ENCODE measurements at regions not wholly inside any gene's neighbourhood (a gene's known extent, or its start where the extent isn't known, plus 50 kb on each side); places are given as distances from the start of the nearest gene placed in this dataset.

DNA sequence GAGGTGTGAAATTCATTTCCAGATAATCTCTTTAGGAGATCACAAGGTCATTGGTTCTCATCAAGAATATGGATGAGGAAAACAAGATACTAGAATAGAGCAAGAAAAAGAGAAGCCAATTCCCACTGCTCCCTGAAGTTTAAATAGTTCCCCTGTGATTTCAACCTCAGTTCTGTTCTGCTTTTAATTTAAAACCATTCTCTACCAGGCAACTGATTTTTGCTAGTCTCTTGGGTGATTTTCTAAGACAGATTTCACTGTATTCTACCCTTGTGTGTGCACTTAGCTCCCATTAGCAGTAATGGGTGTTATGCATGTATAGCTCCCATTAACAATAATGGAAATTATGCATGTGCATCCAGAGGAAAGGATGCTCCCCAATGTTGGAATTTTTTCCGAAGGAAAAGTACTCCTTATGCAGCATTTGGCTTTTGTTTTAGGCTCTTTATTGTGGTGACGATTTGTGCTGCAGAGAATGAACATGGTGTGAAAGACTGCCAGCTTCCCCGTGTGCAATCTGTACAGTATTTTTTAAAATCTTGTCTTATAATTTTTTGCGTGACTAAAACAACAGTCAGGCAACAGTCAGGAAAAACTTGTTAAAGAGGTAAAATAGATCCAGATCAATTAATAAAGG lies 144.0 kb upstream of the ZRANB2 start:
- no peaks in the 10 kb centered on the region for H3K27me3 ChIP-seq
- DNase-seq = no peak
- no peaks in the 10 kb centered on the region for H3K9me3 ChIP-seq
- no peak overlapping the region for H3K4me3 ChIP-seq (ENCODE audit: low read depth, low read length)
- TF ChIP-seq, protein P1, sequence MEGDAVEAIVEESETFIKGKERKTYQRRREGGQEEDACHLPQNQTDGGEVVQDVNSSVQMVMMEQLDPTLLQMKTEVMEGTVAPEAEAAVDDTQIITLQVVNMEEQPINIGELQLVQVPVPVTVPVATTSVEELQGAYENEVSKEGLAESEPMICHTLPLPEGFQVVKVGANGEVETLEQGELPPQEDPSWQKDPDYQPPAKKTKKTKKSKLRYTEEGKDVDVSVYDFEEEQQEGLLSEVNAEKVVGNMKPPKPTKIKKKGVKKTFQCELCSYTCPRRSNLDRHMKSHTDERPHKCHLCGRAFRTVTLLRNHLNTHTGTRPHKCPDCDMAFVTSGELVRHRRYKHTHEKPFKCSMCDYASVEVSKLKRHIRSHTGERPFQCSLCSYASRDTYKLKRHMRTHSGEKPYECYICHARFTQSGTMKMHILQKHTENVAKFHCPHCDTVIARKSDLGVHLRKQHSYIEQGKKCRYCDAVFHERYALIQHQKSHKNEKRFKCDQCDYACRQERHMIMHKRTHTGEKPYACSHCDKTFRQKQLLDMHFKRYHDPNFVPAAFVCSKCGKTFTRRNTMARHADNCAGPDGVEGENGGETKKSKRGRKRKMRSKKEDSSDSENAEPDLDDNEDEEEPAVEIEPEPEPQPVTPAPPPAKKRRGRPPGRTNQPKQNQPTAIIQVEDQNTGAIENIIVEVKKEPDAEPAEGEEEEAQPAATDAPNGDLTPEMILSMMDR (IDR thresholded peaks at IDR 0.05; ENCODE audit: low read depth, low read length) = no peak
- no peaks in the 10 kb centered on the region for H3K4me1 ChIP-seq
- no peaks in the 10 kb centered on the region for H3K36me3 ChIP-seq

DNA sequence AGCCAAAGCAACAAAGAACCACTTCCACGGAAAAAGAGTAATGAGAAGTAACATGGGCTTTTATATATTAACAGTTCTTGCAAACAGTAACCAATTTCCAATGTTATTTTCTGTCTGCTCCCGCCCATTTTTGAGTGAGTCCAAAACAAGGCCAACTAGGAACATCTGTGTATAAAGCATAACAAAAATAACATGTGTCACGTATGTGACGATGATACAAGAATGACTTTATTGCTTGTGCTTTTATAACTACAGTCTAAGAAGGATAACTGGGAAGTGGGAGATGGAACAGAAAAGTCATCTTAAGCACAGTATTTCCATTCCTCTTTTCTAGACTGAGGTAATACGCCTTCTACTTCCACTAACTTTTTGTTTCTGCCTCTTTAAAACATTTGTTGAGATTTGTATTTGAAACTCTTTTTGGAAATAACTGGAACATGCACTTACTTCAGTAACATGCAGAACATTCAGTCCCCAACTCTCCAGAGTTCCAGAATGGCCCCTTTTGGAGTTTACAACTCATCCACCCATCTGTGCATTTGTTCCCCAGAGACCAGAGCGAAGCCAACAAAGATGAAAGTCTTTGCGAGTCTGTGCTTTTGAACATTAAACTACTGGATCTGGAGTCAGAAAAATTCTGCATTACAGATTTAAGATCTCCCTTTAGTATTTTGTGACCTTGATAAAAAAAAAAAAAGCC lies 143.0 kb upstream of the ZRANB2 start:
- no peak overlapping the region for H3K4me3 ChIP-seq (ENCODE audit: low read depth, low read length)
- H3K9me3 ChIP-seq = no peaks in the 10 kb centered on the region
- no peaks in the 10 kb centered on the region for H3K27me3 ChIP-seq
- H3K36me3 ChIP-seq = no peaks in the 10 kb centered on the region
- H3K4me1 ChIP-seq = no peaks in the 10 kb centered on the region
- no peak for DNase-seq
- TF ChIP-seq, protein P1 (IDR thresholded peaks at IDR 0.05; ENCODE audit: low read depth, low read length) = no peak

DNA sequence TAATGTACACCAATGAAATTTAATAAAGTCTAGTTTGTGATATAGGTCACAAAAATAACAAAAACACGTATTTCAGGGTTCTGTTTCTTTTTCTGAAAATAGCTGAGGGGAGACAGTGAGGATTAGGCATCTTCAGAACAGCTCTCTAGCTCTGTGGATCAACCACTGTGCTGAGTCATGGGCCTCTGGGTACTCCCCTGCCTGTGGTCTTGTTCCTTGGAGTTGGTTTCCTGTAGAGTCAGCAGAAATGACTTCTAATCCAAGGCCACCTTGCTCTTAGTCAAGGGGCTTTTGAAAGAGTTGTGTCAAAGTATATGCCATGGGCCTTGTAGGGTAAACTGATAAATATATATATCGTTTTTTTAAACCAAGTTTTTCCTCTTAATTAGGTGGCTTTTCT lies 141.8 kb upstream of the ZRANB2 start:
- TF ChIP-seq, protein P1 (IDR thresholded peaks at IDR 0.05; ENCODE audit: low read depth, low read length) = no peak
- DNase-seq = no peak
- no peaks in the 10 kb centered on the region for H3K36me3 ChIP-seq
- no peak overlapping the region for H3K4me3 ChIP-seq (ENCODE audit: low read depth, low read length)
- H3K4me1 ChIP-seq = no peaks in the 10 kb centered on the region
- no peaks in the 10 kb centered on the region for H3K27me3 ChIP-seq
- H3K9me3 ChIP-seq = no peaks in the 10 kb centered on the region

DNA sequence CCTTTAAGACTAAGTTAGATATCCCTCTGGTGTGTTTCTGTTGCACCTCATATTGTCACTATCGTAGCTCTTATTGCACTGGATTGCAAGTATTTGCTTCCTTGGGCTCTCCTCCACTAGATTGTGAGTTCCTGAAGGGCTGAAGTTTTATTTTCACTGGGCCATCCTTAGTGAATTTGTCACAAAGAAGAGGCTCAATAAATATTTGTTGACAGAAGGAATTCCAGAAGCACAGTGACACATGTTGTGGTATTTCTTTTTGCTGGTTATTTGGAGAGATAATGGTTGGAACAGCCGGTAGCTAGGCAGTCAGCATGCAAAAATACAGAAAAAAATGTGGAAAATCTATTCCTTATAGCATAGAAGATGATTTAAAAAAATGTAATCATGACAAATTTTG lies 129.9 kb upstream of the ZRANB2 start:
- no peaks in the 10 kb centered on the region for H3K9me3 ChIP-seq
- TF ChIP-seq, protein P1 (IDR thresholded peaks at IDR 0.05; ENCODE audit: low read depth, low read length) = no peak
- H3K4me3 ChIP-seq (ENCODE audit: low read depth, low read length) = no peak overlapping the region
- H3K4me1 ChIP-seq = no peaks in the 10 kb centered on the region
- H3K27me3 ChIP-seq = no peaks in the 10 kb centered on the region
- no peak for DNase-seq
- H3K36me3 ChIP-seq = no peaks in the 10 kb centered on the region

DNA sequence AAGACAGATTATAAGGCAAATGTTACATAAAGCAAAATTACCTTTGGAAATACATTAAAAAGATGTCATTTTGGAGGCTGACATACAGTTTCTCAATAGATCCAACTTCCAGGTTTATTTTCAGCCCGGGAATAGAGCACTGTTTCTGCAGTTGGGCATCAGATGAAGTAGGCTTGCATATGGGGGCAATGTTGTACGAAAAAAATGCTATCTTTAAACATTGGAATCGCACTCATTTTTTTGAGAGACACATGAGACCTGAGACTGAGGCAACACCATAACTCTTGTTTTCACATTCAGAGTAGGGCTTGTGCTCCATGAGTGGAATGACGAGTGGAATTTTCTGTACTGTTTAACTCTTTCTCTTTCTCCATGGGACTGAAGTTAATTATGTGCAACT lies 122.4 kb upstream of the ZRANB2 start:
- Histone ChIP-seq H3K36me3 (no peaks in the 10 kb centered on the region), H3K9me3 (no peaks in the 10 kb centered on the region), H3K4me1 (no peaks in the 10 kb centered on the region), H3K27me3 (no peaks in the 10 kb centered on the region), H3K4me3 (ENCODE audit: low read depth, low read length) (no peak overlapping the region)
- DNase-seq = no peak
- TF ChIP-seq, protein P1 (IDR thresholded peaks at IDR 0.05; ENCODE audit: low read depth, low read length) = no peak

DNA sequence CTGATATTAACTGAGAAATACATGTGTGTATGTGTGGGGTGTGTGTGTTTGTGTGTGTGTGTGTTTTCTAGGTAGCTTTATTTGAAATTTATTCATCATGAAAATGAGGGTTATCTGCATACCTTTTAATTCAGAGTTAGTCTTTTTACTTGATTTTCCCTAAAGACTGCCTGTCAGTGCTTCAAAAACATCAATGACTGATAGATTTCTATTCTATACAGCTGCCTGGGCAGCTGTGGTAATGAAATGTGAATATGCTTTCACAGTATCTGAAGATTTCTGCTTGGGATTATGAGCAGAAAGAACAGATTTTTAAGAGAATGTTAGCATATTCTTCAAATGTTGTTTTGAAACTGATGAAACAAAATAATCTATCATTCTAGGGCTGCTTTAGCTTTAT lies 119.7 kb upstream of the ZRANB2 start:
- Histone ChIP-seq H3K4me3 (ENCODE audit: low read depth, low read length) (no peak overlapping the region), H3K27me3 (no peaks in the 10 kb centered on the region), H3K36me3 (no peaks in the 10 kb centered on the region), H3K9me3 (no peaks in the 10 kb centered on the region), H3K4me1 (no peaks in the 10 kb centered on the region)
- TF ChIP-seq, protein P1 (IDR thresholded peaks at IDR 0.05; ENCODE audit: low read depth, low read length) = no peak
- no peak for DNase-seq
